Keratinocyte (primary cell): ENCODE measurements at regions not wholly inside any gene's neighbourhood (a gene's known extent, or its start where the extent isn't known, plus 50 kb on each side); places are given as distances from the start of the nearest gene placed in this dataset.

ENCODE experiments used
- EZH2 ChIP-seq: IDR thresholded peaks from one replicate; pipeline ENCODE4 v1.6.1; 2012; ENCODE audit warnings: inconsistent platforms, mild to moderate bottlenecking, low read length, moderate library complexity
- TF ChIP-seq, protein P1 (sequence below), 3 experiments: IDR thresholded peaks in 1 of 3; conservative IDR thresholded peaks in 1 of 3; optimal IDR thresholded peaks in 1 of 3; 2 replicates in 2 of 3; 3 replicates in 1 of 3; pipeline versions ENCODE3 to v1.5.1; 2011; ENCODE audit warnings: low read length in 3 of 3, mild to moderate bottlenecking in 3 of 3, moderate library complexity in 2 of 3, control low read depth in 1 of 3, inconsistent platforms in 1 of 3; ENCODE audit not compliant: insufficient read depth in 2 of 3; ENCODE audit errors: extremely low read depth in 1 of 3

DNA sequence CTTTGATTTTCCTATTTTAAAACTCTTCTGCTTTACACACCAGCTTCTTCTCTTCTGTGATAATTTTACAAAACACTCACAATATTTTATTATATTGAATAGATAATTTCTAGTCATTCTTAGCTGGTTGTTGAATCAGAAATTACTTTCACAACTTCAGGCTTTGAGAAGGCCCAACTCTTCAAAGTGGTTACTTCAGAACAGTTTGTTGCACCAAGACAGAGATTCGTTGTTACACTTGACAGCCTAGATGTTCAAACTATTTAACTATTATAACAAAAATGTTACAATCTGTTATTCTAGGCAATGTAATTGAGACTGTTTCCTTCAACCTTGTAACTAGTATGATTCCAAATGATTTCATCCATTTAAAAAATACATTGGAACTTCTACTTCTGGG is 333.2 kb upstream of the CHORDC1 start:
- TF ChIP-seq, protein P1, sequence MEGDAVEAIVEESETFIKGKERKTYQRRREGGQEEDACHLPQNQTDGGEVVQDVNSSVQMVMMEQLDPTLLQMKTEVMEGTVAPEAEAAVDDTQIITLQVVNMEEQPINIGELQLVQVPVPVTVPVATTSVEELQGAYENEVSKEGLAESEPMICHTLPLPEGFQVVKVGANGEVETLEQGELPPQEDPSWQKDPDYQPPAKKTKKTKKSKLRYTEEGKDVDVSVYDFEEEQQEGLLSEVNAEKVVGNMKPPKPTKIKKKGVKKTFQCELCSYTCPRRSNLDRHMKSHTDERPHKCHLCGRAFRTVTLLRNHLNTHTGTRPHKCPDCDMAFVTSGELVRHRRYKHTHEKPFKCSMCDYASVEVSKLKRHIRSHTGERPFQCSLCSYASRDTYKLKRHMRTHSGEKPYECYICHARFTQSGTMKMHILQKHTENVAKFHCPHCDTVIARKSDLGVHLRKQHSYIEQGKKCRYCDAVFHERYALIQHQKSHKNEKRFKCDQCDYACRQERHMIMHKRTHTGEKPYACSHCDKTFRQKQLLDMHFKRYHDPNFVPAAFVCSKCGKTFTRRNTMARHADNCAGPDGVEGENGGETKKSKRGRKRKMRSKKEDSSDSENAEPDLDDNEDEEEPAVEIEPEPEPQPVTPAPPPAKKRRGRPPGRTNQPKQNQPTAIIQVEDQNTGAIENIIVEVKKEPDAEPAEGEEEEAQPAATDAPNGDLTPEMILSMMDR (optimal IDR thresholded peaks at IDR 0.05 in 1 of 3, IDR thresholded peaks at IDR 0.05 in 1 of 3, conservative IDR thresholded peaks at IDR 0.05 in 1 of 3; ENCODE audit: extremely low read depth in 1 of 3, insufficient read depth in 2 of 3, low read length in 3 of 3) = no peak
- no peak for TF ChIP-seq EZH2
